ENCODE measurements at regions not wholly inside any gene's neighbourhood (a gene's known extent, or its start where the extent isn't known, plus 50 kb on each side); places are given as distances from the start of the nearest gene placed in this dataset.

DNA sequence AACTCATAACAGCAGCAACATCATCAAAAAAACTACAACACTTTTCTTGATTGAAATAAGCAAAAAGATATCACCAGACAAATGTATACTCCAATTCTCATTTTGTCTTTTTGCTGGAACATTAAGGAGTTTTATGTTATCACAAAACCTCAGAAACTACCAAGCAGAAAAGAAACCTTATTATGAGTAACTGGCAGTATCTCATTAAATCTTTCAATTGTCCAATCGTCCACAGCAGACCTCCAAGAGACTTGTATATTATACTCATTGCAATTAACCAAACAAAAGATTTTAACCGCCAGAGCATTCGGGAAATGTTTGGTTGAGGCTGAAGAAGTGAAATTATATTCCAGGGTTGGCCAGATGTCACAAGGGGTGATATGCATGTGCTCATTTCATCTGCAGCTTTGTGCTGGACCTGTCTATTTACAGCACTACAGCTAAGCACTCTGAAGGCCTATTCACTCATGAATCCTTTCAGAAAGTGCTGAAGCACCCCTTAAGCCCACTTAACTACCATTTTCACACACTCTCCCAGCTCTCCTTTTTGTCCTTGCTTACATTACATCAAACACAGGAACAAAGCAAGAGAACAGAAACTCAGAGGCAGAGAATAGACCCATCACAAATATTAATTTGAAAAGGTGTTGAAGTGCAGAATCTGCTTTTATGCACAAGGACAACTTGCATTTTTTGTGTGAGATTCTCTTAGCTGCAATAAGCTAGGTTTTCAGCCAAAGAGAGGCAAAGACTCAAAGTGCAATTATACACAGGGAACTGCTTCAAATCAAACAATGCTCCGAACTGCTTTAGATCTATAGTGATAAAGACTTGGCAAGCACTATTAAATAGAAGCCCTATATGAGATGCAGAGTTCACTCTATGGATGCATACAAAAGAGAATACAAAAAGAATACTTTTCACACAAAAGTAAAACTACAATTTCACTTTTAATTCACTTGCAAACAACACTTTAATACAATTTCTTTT, 150.4 kb upstream of the POU5F2 start:
- ATAC-seq, result no peak
- no peaks in the 10 kb centered on the region for H3K4me1 ChIP-seq (ENCODE audit: control insufficient read depth, insufficient read depth, low read length)
- in situ Hi-C loops (cut with HindIII; ENCODE audit: low pct_unique_long_range_greater_than_20kb, low sequenced_read_pairs), result no loop called here
- H3K36me3 ChIP-seq (ENCODE audit: control insufficient read depth, insufficient read depth, low read length), result no peaks in the 10 kb centered on the region
- CTCF ChIA-PET, result no interaction called here
- no peak for DNase-seq (ENCODE audit: low read depth, low spot score)
- TF ChIP-seq POLR2AphosphoS5 (IDR thresholded peaks at IDR 0.05; ENCODE audit: low read depth, low read length) (no peak), TCF7L2 (IDR thresholded peaks at IDR 0.05; ENCODE audit: low read depth, low read length) (no peak), SIN3A (IDR thresholded peaks at IDR 0.05; ENCODE audit: borderline replicate concordance, insufficient read depth, low read depth, low read length) (no peak)
- TF ChIP-seq, protein P1, sequence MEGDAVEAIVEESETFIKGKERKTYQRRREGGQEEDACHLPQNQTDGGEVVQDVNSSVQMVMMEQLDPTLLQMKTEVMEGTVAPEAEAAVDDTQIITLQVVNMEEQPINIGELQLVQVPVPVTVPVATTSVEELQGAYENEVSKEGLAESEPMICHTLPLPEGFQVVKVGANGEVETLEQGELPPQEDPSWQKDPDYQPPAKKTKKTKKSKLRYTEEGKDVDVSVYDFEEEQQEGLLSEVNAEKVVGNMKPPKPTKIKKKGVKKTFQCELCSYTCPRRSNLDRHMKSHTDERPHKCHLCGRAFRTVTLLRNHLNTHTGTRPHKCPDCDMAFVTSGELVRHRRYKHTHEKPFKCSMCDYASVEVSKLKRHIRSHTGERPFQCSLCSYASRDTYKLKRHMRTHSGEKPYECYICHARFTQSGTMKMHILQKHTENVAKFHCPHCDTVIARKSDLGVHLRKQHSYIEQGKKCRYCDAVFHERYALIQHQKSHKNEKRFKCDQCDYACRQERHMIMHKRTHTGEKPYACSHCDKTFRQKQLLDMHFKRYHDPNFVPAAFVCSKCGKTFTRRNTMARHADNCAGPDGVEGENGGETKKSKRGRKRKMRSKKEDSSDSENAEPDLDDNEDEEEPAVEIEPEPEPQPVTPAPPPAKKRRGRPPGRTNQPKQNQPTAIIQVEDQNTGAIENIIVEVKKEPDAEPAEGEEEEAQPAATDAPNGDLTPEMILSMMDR (IDR thresholded peaks at IDR 0.05), result no peak
- TF ChIP-seq, protein P2, sequence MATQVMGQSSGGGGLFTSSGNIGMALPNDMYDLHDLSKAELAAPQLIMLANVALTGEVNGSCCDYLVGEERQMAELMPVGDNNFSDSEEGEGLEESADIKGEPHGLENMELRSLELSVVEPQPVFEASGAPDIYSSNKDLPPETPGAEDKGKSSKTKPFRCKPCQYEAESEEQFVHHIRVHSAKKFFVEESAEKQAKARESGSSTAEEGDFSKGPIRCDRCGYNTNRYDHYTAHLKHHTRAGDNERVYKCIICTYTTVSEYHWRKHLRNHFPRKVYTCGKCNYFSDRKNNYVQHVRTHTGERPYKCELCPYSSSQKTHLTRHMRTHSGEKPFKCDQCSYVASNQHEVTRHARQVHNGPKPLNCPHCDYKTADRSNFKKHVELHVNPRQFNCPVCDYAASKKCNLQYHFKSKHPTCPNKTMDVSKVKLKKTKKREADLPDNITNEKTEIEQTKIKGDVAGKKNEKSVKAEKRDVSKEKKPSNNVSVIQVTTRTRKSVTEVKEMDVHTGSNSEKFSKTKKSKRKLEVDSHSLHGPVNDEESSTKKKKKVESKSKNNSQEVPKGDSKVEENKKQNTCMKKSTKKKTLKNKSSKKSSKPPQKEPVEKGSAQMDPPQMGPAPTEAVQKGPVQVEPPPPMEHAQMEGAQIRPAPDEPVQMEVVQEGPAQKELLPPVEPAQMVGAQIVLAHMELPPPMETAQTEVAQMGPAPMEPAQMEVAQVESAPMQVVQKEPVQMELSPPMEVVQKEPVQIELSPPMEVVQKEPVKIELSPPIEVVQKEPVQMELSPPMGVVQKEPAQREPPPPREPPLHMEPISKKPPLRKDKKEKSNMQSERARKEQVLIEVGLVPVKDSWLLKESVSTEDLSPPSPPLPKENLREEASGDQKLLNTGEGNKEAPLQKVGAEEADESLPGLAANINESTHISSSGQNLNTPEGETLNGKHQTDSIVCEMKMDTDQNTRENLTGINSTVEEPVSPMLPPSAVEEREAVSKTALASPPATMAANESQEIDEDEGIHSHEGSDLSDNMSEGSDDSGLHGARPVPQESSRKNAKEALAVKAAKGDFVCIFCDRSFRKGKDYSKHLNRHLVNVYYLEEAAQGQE (IDR thresholded peaks at IDR 0.05; ENCODE audit: insufficient read depth in 1 of 2, low read depth in 2 of 2, low read length in 1 of 2), result no peak
- BruUV-seq (replicated peaks), result no TSS peak
- intact Hi-C loops (cut with micrococcal nuclease; ENCODE audit: unreplicated experiment), result no loop called here
- no peaks in the 10 kb centered on the region for H3K9me3 ChIP-seq (ENCODE audit: control insufficient read depth, insufficient read depth, low read depth, low read length)
- H3K4me3 ChIP-seq (ENCODE audit: low read depth in 2 of 2, low read length in 2 of 2), result no peak overlapping the region
- POLR2A ChIA-PET, result no interaction called here
- no peaks in the 10 kb centered on the region for H3K27me3 ChIP-seq (ENCODE audit: control insufficient read depth, insufficient read depth, low read length)
- no peak overlapping the region for H3K27ac ChIP-seq (ENCODE audit: low read length)

DNA sequence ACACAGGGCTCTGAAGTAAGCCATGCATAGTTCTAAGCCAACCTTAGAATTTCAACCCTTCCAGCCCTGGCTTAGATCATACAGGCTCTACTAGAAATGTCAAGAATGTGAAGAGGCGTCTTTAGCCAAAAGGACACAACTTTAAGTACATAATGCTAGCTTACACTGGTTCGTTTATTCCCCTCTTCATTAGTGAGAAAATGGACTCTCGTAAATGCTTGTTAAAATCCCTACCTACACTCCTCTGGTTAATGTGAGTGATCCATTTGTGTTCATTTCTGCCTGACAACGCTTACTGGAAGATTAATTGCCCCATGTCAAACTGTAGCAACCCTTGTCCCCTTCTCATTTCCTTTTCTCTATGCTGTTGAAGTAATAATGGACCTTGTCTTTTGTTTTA, 149.3 kb upstream of the POU5F2 start:
- no TSS peak for BruUV-seq (replicated peaks)
- Histone ChIP-seq H3K4me3 (ENCODE audit: low read depth in 2 of 2, low read length in 2 of 2) (no peak overlapping the region), H3K4me1 (ENCODE audit: control insufficient read depth, insufficient read depth, low read length) (no peaks in the 10 kb centered on the region), H3K9me3 (ENCODE audit: control insufficient read depth, insufficient read depth, low read depth, low read length) (no peaks in the 10 kb centered on the region), H3K27me3 (ENCODE audit: control insufficient read depth, insufficient read depth, low read length) (no peaks in the 10 kb centered on the region), H3K36me3 (ENCODE audit: control insufficient read depth, insufficient read depth, low read length) (no peaks in the 10 kb centered on the region), H3K27ac (ENCODE audit: low read length) (no peak overlapping the region)
- ATAC-seq, result no peak
- intact Hi-C loops (cut with micrococcal nuclease; ENCODE audit: unreplicated experiment), result no loop called here
- ChIA-PET CTCF (no interaction called here), POLR2A (no interaction called here)
- no peak for DNase-seq (ENCODE audit: low read depth, low spot score)
- TF ChIP-seq, protein P2 (IDR thresholded peaks at IDR 0.05; ENCODE audit: insufficient read depth in 1 of 2, low read depth in 2 of 2, low read length in 1 of 2), result no peak
- TF ChIP-seq SIN3A (IDR thresholded peaks at IDR 0.05; ENCODE audit: borderline replicate concordance, insufficient read depth, low read depth, low read length) (no peak), TCF7L2 (IDR thresholded peaks at IDR 0.05; ENCODE audit: low read depth, low read length) (no peak), POLR2AphosphoS5 (IDR thresholded peaks at IDR 0.05; ENCODE audit: low read depth, low read length) (no peak)
- TF ChIP-seq, protein P1 (IDR thresholded peaks at IDR 0.05), result no peak
- in situ Hi-C loops (cut with HindIII; ENCODE audit: low pct_unique_long_range_greater_than_20kb, low sequenced_read_pairs), result no loop called here

All from Panc1 (cell line).